DND-41 (cell line): ENCODE measurements at regions not wholly inside any gene's neighbourhood (a gene's known extent, or its start where the extent isn't known, plus 50 kb on each side); places are given as distances from the start of the nearest gene placed in this dataset.

Source experiments
- CTCF ChIP-seq: IDR thresholded peaks from 2 replicates; pipeline ENCODE4 v1.5.1; 2012; ENCODE audit warnings: borderline replicate concordance, low read length, moderate library complexity, mild to moderate bottlenecking; ENCODE audit not compliant: poor library complexity, severe bottlenecking; ENCODE audit errors: extremely low read depth
- EZH2 ChIP-seq: IDR thresholded peaks from 3 replicates; pipeline ENCODE4 v1.6.1; 2012; ENCODE audit warnings: borderline replicate concordance, low read depth, mild to moderate bottlenecking, moderate library complexity, low read length, inconsistent platforms; ENCODE audit not compliant: severe bottlenecking

- TF ChIP-seq EZH2, result no peak
- no peak for TF ChIP-seq CTCF
These were observed 966.1 kb downstream of the SLC4A3 start for GRCh38 chr2:220593526-220593925.
